Astrocyte of the hippocampus (primary cell): ENCODE measurements at regions not wholly inside any gene's neighbourhood (a gene's known extent, or its start where the extent isn't known, plus 50 kb on each side); places are given as distances from the start of the nearest gene placed in this dataset.

ENCODE experiments used
- DNase-seq: peaks from one replicate; pipeline ENCODE4 v3.0.0; 2011; ENCODE audit warnings: low read depth, low spot score

DNA sequence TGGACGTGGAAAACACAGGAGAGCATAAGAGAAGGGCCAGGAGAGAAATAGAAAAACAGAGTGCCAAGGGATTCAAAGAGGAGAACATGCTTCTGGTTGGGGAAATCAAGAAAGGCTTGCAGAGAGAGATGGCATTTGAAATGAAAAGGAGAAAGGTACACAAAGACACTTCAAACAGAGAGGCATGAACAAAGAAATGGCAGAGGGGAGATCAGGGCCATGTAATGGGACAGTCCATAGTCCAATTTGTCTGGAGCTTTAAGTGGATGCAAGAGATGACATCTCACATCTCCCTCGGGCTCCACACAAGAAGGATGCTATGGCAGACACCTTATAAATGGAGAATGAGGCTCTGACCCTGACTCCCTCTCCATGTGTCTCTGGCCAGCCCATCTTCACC is 331.1 kb downstream of the MLLT3 start:
- no peak for DNase-seq

DNA sequence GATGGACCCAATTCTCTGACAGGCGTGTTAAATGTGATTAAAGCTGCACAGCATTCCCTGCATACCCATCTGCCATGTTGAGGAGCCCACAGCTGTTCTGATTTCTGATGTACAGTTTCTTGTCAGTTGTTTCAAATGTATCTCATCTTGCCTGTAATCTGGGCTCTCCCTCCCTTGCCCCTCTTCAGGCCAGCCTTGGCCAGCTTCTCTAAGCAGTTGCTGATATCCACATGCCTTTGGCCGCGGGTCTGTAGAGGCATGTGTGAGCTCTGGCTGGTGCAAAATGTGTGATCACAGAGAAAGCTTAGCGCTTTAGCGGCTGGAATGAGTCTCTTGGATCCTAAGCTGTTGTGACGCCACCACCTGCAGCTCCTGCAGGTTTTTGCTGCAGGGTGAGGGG is 332.0 kb downstream of the MLLT3 start:
- DNase-seq = no peak

DNA sequence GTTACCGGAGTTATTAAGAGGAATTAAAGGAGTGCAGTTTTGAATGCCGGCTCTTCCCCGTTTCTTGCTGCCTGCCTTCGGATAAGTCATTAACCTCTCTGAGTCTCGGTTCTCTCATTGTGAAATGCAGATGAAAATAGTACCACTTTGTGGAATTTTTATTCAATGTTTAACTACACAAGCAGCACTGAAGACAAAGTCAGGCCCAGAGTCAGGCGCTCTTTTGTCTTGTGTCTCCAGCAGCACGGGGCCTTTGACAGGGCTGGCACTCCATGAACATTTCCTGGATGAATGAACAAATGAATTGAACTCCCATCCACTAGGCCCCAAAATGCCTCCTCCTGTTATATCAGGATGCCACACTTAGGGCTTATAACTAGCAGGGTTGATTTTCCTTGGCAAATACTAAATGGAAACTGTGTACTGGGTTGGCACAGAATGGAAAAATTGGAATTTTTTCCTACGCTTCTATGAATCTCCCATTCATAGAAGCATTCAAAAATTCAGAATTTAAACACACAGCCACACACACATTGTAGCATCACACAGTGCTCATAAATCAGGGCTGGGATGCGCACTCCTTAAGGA is 332.8 kb downstream of the MLLT3 start:
- no peak for DNase-seq

DNA sequence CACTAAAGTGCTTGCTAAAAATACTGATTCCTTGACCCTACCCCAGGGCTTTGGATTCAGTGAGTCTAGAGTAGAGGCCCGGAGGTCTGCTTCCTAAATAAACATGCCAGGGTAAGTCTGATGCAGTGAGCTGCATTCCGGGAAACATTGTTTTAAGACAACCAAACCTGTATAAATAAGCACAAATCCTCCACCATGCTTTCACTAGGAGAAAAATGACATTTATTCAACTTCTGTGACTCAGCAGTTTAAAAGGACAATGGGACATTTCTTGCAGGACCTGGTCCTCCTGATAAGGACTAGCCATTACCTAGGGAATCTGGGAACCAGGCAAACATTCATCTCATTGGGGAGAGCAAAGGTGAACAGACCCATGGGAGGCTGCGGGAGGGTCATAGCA is 335.3 kb downstream of the MLLT3 start:
- DNase-seq = no peak

DNA sequence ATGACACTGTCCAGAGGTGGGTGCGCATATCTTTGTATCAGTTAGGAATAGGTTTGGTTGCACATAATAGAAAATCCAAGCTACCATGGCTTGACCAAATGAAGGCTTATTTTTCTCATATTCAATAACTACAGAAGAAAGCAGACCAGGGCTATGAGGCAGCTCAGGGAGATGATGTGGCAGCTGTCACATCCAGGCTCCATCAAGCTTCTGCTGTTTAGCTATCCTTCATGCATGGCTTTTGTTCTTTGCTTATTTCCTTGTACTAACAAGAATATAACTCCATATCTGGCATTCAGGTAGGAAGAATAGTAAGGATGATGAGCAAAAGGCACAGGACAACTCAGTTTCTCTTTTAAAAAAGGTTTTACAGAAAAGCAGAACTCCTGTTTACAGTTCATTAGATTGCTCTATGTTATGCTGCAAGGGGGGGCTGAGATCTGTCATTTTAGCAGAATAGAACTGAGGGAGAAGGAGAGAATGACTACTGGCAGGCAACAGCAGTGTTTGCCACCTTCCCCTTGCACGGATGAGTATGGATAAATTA is 336.1 kb downstream of the MLLT3 start:
- no peak for DNase-seq

DNA sequence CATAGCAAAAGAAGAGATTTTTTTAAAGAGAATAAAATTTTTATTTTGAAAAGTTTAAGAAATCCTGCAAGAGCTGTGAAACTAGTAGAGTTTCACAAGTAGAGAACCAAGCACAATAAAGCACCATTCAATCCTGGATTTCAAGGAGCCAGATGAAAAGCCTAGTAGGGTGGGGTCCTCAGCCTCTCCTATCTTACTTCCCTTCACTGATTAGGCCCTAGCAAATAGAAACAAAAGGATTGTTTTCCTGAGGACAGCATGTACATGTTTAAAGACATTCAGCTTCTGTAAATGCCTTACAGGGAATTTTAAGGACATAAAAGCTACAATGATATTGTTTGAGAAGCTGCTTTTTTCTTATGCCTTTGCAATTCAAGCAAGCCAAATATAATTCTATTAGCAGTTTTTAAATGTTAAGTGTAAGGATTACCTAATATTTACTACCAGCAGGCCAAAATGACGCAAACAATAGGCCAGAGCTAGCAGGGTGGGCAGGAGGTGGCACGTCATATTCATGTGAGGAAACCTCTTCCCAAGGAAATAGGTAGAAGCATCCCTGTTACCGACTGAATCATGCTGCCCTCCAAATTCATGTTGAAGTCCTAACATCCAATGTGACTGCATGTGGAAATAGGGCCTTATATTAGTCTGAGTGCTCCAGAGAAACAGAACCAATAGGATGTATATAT is 337.6 kb downstream of the MLLT3 start:
- DNase-seq = no peak

DNA sequence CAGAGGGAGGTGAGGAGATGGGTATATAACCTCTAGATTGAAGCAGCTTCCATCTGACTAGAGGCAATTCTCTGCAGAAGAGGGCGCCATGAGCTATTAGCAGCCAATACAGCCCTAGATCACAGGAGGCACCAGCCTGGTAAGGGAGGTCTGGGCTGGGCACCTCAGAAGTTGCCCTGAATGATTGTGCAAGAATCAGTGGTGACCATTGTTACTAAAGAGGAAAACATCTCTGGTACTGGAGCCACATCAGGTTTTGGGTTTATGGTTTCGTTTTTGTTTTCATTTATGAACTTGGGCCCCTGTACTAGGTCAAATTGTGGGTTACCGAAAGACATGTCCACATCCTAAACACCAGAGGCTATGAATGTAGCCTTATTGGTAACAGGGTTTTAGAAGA is 342.0 kb downstream of the MLLT3 start:
- DNase-seq = no peak

DNA sequence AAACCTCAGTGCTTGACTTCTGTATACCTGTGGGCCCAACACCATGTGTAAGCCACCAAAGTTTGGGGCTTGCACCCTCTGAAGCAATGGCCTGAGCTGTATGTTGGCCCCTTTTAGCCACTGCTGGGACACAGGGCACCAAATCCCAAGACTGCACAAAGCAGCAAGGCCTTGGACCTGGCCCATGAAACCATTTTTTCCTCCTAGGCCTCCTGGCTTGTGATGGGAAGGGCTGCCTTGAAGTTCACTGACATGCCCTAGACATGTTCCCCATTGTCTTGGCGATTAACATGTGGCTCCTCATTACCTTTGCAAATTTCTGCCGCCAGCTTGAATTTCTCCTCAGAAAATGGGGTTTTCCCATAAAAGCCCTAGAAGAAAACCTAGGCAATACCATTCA is 345.5 kb downstream of the MLLT3 start:
- no peak for DNase-seq

DNA sequence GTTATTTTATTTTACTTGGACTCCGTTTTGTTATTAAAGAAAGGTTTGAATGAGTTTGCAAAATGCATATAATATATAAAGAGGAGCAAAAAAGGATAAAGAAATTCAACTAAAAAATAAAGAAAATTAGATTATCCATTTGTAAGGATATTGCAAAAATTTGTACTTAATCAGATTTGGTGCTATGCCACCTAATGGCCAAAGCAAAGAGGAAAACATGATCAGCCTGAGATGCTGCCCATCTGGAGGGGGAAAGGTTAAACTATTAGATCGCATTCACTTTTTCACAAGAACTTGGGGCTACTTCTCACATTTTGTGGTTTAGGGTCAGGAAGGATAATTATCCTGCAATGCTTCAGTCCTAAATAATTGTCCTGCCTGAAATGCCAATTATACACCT is 350.6 kb downstream of the MLLT3 start:
- DNase-seq = no peak

DNA sequence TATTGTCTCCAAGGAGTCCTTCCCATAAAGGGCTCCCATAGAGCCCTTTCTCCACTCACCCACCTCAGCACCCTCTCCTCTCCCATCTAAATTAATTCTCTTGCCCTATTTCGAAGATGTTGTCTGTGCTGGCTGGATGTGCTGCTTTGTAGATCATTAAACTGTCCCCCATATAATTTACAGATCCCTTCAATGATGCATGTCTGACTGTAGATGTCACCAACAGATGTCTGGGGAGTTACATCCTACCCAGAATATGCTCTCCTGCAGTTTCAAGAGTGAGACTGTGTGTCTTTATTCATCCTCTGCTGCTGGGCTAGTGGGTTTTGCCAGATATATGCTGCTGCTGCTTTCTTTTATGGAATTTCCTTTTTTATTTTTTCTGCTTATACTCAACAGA is 351.2 kb downstream of the MLLT3 start:
- DNase-seq = no peak

DNA sequence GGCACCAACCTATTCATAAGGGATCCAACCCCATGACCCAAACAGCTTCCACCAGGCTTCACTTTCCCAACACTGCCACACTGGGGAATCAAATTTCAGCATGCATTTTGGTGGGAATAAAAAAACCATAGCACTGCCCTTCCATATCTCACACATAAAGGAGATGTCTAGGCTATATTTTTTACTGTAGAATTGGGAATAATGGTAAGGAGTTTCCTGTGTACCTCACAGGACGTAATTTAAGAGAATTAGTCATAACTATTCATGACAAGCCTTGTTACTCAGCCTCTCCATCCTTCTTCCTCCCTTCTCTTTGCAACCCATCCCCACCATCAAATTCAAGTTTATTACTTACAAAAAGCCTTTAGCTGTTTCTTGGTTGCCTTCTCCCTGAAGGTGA is 352.1 kb downstream of the MLLT3 start:
- DNase-seq = no peak

DNA sequence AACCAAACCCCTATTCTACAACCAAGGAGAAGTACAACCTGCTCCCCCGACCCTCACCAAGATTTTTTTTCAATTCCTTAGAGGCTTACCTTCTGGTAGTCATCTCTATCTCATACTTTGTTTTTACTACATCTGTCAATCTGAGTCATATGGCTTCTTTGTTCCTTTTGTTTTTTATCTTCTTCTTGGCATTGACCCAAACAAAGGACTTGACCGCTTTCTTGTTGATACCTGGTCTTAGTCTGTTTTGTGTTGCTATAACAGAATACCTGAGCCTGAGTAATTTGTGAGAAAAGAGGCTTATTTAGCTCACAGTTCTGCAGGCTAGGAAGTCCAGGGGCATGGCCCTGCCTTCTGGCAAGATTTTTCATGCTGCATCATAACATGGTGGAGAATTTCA is 352.7 kb downstream of the MLLT3 start:
- DNase-seq = no peak

DNA sequence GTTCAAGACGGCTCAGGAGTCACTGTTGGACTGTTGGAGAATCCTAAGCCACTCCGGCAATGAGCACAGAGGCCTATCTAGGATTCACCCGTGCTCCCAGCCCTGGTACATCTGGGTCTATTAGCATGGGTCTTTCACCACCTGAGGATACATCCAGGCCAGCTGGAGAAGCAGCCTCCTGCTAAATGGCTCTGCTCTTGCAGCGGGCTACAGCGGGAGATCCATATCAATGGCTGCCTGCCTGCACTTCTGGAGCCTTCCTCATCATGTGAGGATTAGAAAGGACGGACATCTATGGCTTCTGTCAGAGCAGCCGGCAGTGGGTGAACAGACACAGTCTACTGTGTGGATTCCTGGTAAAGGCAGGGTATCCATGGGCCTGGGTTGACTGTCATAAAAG is 357.4 kb downstream of the MLLT3 start:
- DNase-seq = no peak

DNA sequence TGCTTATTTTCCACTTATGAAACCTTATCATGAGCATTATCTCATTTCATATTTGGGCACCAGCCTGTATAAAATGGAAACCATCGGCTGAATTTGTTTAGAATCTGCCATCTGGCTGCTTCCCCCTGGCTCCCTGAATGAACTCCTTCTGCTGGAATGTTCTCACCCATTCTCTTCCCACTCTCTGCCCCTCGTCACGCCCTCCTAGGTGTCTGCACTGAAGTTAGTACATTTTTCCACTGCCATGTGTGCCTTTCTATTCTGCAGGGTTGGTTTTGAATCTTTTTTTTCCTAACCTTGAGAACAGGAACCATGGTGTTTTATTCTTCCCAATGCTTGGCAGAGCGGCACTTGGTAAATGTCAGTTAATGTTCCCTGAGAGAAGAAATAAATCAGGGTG is 359.7 kb downstream of the MLLT3 start:
- no peak for DNase-seq

DNA sequence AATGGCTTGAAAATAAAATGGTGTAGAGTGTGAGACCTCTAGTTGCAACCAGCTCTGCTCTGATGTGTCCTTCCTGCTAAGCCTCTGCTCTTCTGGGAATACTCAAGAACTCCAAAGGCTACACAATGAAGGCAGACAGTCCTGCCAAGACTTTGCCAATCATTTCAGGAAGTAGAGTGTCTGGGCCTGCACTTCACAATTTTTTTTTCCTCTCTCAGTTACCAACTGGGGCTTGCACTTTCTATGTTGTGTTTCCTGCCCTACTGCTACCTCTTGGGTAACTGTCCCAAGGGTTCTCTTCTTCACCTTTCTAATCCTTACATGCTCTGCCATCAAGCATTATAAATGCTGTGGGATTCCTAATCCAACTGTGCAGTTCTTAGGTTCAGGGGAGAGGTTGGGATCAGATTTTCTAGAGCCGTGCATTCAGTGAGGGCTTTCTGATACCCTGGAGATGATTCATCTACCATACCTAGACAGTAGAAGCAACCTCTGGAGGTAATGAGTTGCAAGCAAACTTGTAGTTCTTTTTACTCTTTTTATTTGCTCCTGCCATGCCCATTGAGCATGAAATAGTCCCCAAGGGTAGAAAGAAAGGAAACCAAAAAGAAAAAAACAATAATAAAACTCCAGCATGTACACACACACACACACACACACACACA is 365.9 kb downstream of the MLLT3 start:
- DNase-seq = no peak

DNA sequence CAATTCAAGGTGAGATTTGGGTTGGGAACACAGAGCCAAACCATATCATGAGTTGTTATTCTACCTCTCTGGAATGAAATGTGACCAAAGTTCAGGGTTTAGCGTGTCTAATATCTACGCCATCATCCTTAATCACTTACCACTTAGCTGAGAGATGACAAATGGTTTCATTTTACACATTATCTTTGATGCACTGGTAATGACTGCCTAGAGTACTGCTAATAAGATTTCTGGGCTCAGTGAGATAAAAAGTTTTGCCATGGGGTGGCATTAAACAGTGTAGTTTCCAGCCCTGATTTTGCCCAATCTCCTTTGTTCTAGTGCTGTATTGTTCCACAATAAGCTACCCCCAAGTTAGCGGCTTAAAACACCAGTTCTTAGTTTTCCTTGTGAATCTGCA is 367.2 kb downstream of the MLLT3 start:
- DNase-seq = no peak

DNA sequence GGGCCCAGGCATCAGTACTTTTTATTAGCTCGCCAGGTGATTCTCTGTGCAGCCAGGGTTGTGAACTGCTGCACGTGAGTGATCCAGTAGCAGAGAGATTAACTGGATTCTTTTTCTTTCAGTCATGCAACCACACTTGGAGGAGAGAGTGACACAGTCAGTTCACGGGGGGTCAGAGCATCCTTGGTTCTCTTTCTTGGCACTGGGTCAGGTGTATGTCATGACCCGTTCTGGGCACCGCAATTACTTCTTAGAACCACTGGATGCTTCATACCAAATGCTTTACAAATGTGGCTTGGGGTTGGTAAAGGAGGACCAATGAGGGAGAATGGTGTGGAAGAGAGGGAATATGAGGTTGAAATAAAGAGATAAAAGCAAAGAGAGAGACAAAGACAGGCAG is 368.7 kb downstream of the MLLT3 start:
- DNase-seq = no peak

DNA sequence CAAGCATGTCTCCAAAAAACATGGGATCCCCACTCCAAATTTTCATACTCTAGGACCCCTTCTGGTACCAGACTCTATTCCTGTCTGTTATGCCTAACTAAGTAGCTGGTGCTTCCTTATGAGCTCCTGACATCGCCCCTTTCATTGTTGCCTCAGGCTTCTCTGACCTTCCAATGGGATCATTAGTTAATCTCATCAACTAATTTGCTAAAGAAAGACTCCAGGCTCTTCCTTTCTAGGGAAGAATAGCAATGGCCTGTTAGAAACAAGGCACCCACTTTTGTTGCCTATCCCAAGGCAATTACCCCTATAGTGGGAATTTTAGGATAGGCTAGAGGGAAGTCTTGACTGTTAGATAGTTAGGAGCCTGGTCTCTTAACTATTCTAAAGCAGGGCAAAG is 369.5 kb downstream of the MLLT3 start:
- no peak for DNase-seq

DNA sequence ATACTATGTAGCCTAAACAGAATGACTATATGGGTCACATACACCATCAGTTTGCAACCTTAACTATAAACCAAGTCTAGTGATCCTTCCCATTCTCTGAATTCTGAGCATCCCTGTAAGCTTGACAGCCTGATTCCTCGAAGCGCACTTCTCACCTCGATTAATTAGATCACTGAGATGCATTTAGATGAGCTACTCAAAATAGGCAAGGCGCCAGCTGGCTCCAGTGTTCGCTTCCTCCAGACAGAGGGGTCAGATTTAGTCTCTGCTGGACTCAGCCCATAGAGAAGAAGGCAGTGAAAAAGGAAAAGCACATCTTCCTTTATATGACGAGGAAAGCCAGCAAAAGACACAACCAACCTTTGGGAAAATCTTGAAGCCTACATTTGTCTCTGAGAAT is 371.5 kb downstream of the MLLT3 start:
- DNase-seq = no peak

DNA sequence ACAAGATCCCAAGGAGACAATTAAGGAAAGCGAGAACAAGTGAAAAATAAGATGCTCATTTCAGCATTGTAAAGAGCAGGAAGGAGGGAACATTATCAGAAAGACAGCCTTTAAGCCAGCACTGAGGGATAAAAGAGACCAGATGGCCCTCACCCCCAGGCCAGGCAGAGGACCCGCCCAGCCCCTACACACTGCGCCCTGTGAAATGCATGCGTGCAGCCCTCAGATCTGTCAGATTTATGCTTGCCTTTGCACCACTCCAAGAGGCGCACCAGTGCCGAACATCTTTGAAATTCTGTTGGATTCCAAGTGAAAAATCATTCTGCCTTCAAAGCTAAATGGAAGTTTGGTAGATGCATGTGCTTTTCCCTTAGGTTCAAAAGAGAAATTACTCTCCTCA is 378.0 kb downstream of the MLLT3 start:
- DNase-seq = no peak

DNA sequence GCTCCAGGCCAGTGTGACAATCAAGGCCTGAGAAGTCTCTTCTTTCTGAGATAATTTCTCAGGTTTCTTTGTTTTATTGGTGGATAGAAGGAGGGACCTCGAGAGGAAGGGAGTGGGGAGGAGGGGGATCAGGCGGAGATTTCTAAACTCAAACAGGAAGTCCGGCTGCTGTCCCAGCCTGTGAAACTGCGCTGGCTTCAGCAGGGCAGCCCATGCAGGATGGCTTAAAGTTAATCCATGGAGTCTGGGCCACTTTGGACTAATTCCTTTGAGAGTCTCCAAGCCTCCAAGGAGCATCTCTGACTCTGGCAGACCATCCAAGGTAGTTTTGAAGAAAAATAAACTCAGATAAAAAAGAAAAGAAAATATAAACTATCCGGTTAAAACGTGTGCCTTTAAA is 378.5 kb downstream of the MLLT3 start:
- DNase-seq = no peak

DNA sequence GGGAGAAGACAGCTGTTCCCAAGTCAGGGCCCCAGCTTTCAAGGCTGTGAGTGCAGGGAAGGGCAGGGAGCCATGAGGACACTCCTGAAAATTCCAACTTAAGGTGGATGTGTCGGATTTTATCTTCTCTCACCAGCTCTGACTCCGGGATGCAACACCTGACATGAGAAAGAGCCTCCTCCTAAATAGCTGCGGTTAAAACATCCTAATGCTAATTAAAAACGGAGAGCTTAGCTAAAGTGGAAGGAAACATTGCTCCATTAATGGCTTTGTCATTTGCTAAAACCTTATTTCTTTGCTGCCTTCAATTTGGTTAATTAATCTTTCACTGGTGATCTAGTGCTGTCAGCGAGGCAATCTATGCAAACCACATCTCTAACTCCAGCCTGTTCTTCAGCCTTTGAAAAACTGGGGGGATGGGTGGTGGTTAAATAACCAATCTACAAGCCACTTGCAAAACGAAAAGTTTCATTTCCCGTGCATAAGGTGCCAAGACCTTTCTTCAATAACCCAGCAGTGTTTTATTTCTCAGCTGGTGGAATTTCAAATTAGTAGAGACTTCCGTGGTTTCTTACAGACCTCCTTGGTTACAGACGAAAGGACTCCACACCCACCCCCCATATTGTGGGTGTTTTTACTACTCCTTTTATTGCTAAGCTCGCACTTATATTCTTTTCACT is 379.6 kb downstream of the MLLT3 start:
- peak; percentile 17 for DNase-seq

DNA sequence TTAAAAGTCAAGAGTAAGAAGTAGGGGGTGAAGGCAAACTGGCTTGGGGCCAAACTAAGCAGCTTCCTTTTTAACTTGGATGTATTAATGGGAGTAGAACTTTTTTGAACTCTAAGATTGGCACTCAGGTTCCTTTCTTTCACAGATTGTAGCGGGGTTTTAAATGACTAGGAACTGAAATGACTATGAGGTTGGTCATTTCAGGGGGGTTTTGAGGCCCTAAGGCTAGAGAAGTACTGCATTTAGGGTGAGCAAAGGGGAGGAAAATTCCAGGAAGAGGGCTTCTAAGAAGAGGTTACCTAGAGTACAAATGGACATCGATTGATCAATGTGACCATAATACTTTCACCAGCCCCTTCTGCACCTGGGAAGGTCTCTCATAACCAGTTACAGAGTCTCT is 381.8 kb downstream of the MLLT3 start:
- DNase-seq = no peak
